ENCODE measurements at regions not wholly inside any gene's neighbourhood (a gene's known extent, or its start where the extent isn't known, plus 50 kb on each side); places are given as distances from the start of the nearest gene placed in this dataset.

DNA sequence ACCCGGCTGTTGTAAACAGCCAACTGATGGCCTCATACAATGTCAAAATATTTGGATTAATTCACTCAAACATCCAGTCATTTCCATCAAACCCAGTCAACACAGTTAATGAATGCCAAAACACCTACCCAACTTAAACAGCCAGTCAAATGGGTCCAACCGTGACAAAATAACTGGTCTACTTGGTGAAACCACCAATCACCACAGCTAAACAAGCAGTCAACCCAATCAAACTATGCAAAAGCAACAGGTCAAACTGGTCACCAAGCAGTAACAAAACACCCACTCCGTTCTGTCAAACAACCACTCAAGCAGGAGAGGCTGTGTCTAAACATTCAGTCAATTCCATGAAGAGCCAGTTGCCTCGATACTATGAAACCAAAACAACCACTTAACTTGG, 119.2 kb downstream of the FOXD2 start:
- TF ChIP-seq, protein P1, sequence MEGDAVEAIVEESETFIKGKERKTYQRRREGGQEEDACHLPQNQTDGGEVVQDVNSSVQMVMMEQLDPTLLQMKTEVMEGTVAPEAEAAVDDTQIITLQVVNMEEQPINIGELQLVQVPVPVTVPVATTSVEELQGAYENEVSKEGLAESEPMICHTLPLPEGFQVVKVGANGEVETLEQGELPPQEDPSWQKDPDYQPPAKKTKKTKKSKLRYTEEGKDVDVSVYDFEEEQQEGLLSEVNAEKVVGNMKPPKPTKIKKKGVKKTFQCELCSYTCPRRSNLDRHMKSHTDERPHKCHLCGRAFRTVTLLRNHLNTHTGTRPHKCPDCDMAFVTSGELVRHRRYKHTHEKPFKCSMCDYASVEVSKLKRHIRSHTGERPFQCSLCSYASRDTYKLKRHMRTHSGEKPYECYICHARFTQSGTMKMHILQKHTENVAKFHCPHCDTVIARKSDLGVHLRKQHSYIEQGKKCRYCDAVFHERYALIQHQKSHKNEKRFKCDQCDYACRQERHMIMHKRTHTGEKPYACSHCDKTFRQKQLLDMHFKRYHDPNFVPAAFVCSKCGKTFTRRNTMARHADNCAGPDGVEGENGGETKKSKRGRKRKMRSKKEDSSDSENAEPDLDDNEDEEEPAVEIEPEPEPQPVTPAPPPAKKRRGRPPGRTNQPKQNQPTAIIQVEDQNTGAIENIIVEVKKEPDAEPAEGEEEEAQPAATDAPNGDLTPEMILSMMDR (IDR thresholded peaks at IDR 0.05; ENCODE audit: unreplicated experiment), result no peak
- no peak for DNase-seq (ENCODE audit: low spot score in 2 of 2, unreplicated experiment in 2 of 2)
- Mint-ChIP-seq H3K9me3 (no peaks in the 10 kb centered on the region), H3K27ac (no peak overlapping the region), H3K4me1 (peaks cover 11% of the 10 kb centered on the region), H3K4me3 (no peak overlapping the region), H3K36me3 (no peaks in the 10 kb centered on the region), H3K27me3 (ENCODE audit: low read depth) (peaks cover 60% of the 10 kb centered on the region)

- no peak for DNase-seq (ENCODE audit: low spot score in 2 of 2, unreplicated experiment in 2 of 2)
- Mint-ChIP-seq H3K4me1 (peaks cover 11% of the 10 kb centered on the region), H3K27me3 (ENCODE audit: low read depth) (peaks cover 58% of the 10 kb centered on the region), H3K27ac (no peak overlapping the region), H3K9me3 (no peaks in the 10 kb centered on the region), H3K36me3 (no peaks in the 10 kb centered on the region), H3K4me3 (no peak overlapping the region)
- TF ChIP-seq, protein P1 (IDR thresholded peaks at IDR 0.05; ENCODE audit: unreplicated experiment), result no peak
These were observed 121.1 kb downstream of the FOXD2 start for GRCh38 chr1:47558601-47559593.

- Mint-ChIP-seq H3K27ac (no peak overlapping the region), H3K4me1 (peaks cover 23% of the 10 kb centered on the region), H3K9me3 (no peaks in the 10 kb centered on the region), H3K36me3 (no peaks in the 10 kb centered on the region), H3K27me3 (ENCODE audit: low read depth) (peaks cover 57% of the 10 kb centered on the region), H3K4me3 (no peak overlapping the region)
- DNase-seq (ENCODE audit: low spot score in 2 of 2, unreplicated experiment in 2 of 2), result no peak
- TF ChIP-seq, protein P1 (IDR thresholded peaks at IDR 0.05; ENCODE audit: unreplicated experiment), result no peak
These were observed 122.3 kb downstream of the FOXD2 start for GRCh38 chr1:47559944-47560695.

GRCh38 chr1:47561523-47562007, 123.7 kb downstream of the FOXD2 start:
- TF ChIP-seq, protein P1 (IDR thresholded peaks at IDR 0.05; ENCODE audit: unreplicated experiment), result no peak
- no peak for DNase-seq (ENCODE audit: low spot score in 2 of 2, unreplicated experiment in 2 of 2)
- Mint-ChIP-seq H3K36me3 (no peaks in the 10 kb centered on the region), H3K4me1 (peaks cover 19% of the 10 kb centered on the region), H3K27me3 (ENCODE audit: low read depth) (peaks cover 53% of the 10 kb centered on the region), H3K9me3 (no peaks in the 10 kb centered on the region), H3K27ac (no peak overlapping the region), H3K4me3 (no peak overlapping the region)

DNA sequence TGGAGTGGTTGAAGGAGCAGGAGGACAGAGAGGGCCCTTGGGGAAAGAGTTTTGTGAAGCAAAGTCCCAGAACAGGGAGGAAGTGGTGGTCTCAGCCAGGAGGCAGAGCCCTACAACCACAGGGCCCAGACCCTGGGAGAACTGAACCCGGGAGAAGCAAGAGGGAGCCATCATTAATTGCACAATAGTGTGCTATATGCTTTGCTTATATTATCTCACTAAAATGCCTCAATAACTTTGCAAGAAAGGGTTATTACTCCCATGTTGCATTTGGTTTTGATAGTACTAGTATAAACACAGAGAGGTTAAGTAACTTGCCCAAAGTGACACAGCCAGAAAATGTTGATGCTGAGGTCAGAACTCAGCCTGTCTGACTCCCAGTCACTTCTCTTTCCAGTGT, 124.3 kb downstream of the FOXD2 start:
- no peaks in the 10 kb centered on the region for H3K9me3 Mint-ChIP-seq
- peaks cover 47% of the 10 kb centered on the region for H3K27me3 Mint-ChIP-seq (ENCODE audit: low read depth)
- DNase-seq (ENCODE audit: low spot score in 2 of 2, unreplicated experiment in 2 of 2), result no peak
- peaks cover 19% of the 10 kb centered on the region for H3K4me1 Mint-ChIP-seq
- TF ChIP-seq, protein P1 (IDR thresholded peaks at IDR 0.05; ENCODE audit: unreplicated experiment), result no peak
- H3K4me3 Mint-ChIP-seq, result no peak overlapping the region
- H3K36me3 Mint-ChIP-seq, result no peaks in the 10 kb centered on the region
- H3K27ac Mint-ChIP-seq, result no peak overlapping the region

All from mesothelial cell of epicardium (in vitro differentiated cells).